BLaER1 (cell line): ENCODE measurements at regions not wholly inside any gene's neighbourhood (a gene's known extent, or its start where the extent isn't known, plus 50 kb on each side); places are given as distances from the start of the nearest gene placed in this dataset.

Experiments
- H3K27ac ChIP-seq: shearing (Covaris generic); formaldehyde crosslinking; 2 replicates; pipeline ENCODE4 v1.8.1; 2022
- H3K27me3 ChIP-seq: shearing (Covaris generic); formaldehyde crosslinking; 2 replicates; pipeline ENCODE4 v1.8.1; 2022
- H3K36me3 ChIP-seq: shearing (Covaris generic); formaldehyde crosslinking; 2 replicates; pipeline ENCODE4 v1.8.1; 2022
- H3K4me1 ChIP-seq: shearing (Covaris generic); formaldehyde crosslinking; 2 replicates; pipeline ENCODE4 v1.8.1; 2022
- H3K4me2 ChIP-seq: shearing (Covaris generic); formaldehyde crosslinking; 2 replicates; pipeline ENCODE4 v1.8.1; 2022
- H3K4me3 ChIP-seq: shearing (Covaris generic); formaldehyde crosslinking; 2 replicates; pipeline ENCODE4 v1.8.1; 2022
- H3K9ac ChIP-seq: shearing (Covaris generic); formaldehyde crosslinking; 2 replicates; pipeline ENCODE4 v1.8.1; 2022
- H3K9me3 ChIP-seq: shearing (Covaris generic); formaldehyde crosslinking; 2 replicates; pipeline ENCODE4 v1.8.1; 2022
- H4K20me1 ChIP-seq: shearing (Covaris generic); formaldehyde crosslinking; 2 replicates; pipeline ENCODE4 v1.8.1; 2022
- Cebpa-rat ChIP-seq: shearing (Covaris generic); IDR thresholded peaks from 2 replicates; pipeline ENCODE4 v1.8.1; 2022

DNA sequence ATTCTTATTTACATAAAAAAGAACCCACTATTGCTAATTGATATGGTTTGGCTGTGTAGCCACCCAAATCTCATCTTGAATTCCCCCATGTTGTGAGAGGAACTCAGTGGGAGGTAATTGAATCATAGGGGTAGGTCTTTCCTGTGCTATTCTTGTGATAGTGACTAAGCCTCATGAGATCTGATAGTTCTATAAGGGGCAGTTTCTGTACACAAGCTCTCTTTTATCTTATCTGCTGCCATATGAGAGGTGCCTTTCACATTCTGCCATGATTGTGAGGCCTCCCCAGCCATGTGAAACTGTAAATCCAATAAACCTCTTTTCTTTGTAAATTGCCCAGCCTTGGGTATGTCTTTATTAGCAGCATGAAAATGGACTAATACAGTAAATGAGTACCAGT, 58.2 kb upstream of the PRR16 start:
- no peak overlapping the region for H3K4me2 ChIP-seq
- no peaks in the 10 kb centered on the region for H4K20me1 ChIP-seq
- H3K27ac ChIP-seq = no peak overlapping the region
- no peaks in the 10 kb centered on the region for H3K4me1 ChIP-seq
- no peaks in the 10 kb centered on the region for H3K27me3 ChIP-seq
- H3K9ac ChIP-seq = no peak overlapping the region
- TF ChIP-seq Cebpa-rat = no peak
- no peaks in the 10 kb centered on the region for H3K36me3 ChIP-seq
- no peak overlapping the region for H3K4me3 ChIP-seq
- no peaks in the 10 kb centered on the region; the same call in 1 of the 2 replicates for H3K9me3 ChIP-seq

DNA sequence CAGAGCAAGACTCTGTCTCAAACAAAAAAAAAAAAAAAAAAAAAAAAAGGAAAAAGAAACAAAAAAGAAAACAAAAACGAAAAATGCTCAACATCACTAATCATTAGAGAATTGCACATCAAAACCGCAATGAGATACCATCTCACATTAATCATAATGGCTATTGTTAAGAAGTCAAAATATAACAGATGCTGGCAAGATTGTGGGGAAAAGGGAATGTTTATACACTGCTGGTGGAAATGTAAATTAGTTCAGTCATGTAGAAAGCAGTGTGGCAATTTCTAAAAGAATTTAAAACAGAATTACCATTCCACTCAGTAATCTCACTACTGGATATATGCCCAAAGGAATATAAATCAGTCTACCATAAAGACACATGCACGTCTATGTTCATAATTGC, 50.4 kb upstream of the PRR16 start:
- no peaks in the 10 kb centered on the region for H3K27me3 ChIP-seq
- H3K4me3 ChIP-seq = no peak overlapping the region
- no peak overlapping the region for H3K4me2 ChIP-seq
- TF ChIP-seq Cebpa-rat = no peak
- H3K9me3 ChIP-seq = no peaks in the 10 kb centered on the region
- no peaks in the 10 kb centered on the region for H3K36me3 ChIP-seq
- no peaks in the 10 kb centered on the region for H3K4me1 ChIP-seq
- H3K27ac ChIP-seq = no peak overlapping the region
- H4K20me1 ChIP-seq = no peaks in the 10 kb centered on the region
- no peak overlapping the region for H3K9ac ChIP-seq
